PC-3 (cell line): ENCODE measurements at regions not wholly inside any gene's neighbourhood (a gene's known extent, or its start where the extent isn't known, plus 50 kb on each side); places are given as distances from the start of the nearest gene placed in this dataset.

Experiments
- ATAC-seq: fragments of 200-7000 bp; cut with Tn5 transposase; 2 replicates; pipeline ENCODE4 v1.9.1; 2020; ENCODE audit warnings: mild to moderate bottlenecking, moderate library complexity
- BruUV-seq: library from RNA; stranded (reverse); fragments of 400-500 nt; replicated peaks from 2 replicates; lab custom pipeline; 2021; lab: Mats Ljungman, UMichigan
- CTCF ChIA-PET: fragments of 300-600 bp; sonication (Branson Sonifier 250); formaldehyde crosslinking; loops from one replicate; lab custom pipeline; 2022; ENCODE audit warnings: antibody characterized with exemption; lab: Charles Lee
- POLR2A ChIA-PET: fragments of 300-600 bp; sonication (Branson Sonifier 250); formaldehyde crosslinking; loops from one replicate; lab custom pipeline; 2022; ENCODE audit warnings: antibody characterized with exemption; ENCODE audit not compliant: unreplicated experiment; lab: Charles Lee
- DNase-seq: peaks from one replicate; pipeline ENCODE4 v3.0.0-alpha.2; 2015
- H2AFZ ChIP-seq: fragments of 300-600 bp; sonication (generic); 2 replicates; pipeline ENCODE4 v1.6.0; 2016; ENCODE audit warnings: antibody characterized with exemption, low read length
- H3F3A ChIP-seq: fragments of 300-600 bp; sonication (generic); one replicate; pipeline ENCODE4 v1.6.0; 2017; ENCODE audit warnings: antibody characterized with exemption, low read length, control low read depth, mild to moderate bottlenecking; ENCODE audit not compliant: unreplicated experiment
- H3K27ac ChIP-seq: fragments of 300-600 bp; sonication (generic); 2 replicates; pipeline ENCODE4 v1.5.1; 2016; ENCODE audit warnings: mild to moderate bottlenecking, low read length
- H3K27me3 ChIP-seq: fragments of 300-600 bp; sonication (generic); 2 replicates; pipeline ENCODE4 v1.6.1; 2016; ENCODE audit warnings: low read length, mixed read lengths
- H3K36me3 ChIP-seq: fragments of 300-600 bp; sonication (generic); 2 replicates; pipeline ENCODE4 v1.6.1; 2016; ENCODE audit warnings: low read depth, mixed run types, low read length, mixed read lengths
- H3K4me1 ChIP-seq: fragments of 300-600 bp; sonication (generic); 2 replicates; pipeline ENCODE4 v1.5.1; 2016; ENCODE audit warnings: low read length; ENCODE audit not compliant: insufficient read depth
- H3K4me2 ChIP-seq: fragments of 300-600 bp; sonication (generic); 2 replicates; pipeline ENCODE4 v1.6.0; 2016; ENCODE audit warnings: low read length
- H3K4me3 ChIP-seq: fragments of 300-600 bp; sonication (generic); 2 replicates; pipeline ENCODE4 v1.5.1; 2016; ENCODE audit warnings: mild to moderate bottlenecking, low read length, mixed read lengths
- H3K79me2 ChIP-seq: fragments of 300-600 bp; sonication (generic); 2 replicates; pipeline ENCODE4 v1.6.1; 2017; ENCODE audit warnings: low read length, mixed read lengths
- H3K9ac ChIP-seq: fragments of 300-600 bp; sonication (generic); 2 replicates; pipeline ENCODE4 v1.6.0; 2016; ENCODE audit warnings: mild to moderate bottlenecking, low read length
- H3K9me2 ChIP-seq: fragments of 300-600 bp; sonication (generic); replicated peaks from 2 replicates; pipeline ENCODE4 v1.6.1; 2016; ENCODE audit warnings: mixed run types, low read length, mixed read lengths
- H3K9me3 ChIP-seq: fragments of 300-600 bp; sonication (generic); 2 replicates; pipeline ENCODE4 v1.6.1; 2016; ENCODE audit warnings: low read length, mixed read lengths
- H4K20me1 ChIP-seq: fragments of 300-600 bp; sonication (generic); 2 replicates; pipeline ENCODE4 v1.6.1; 2016; ENCODE audit warnings: low read length, mixed read lengths
- CTCF ChIP-seq: fragments of 300-600 bp; sonication (generic); conservative IDR thresholded peaks from 2 replicates; pipeline ENCODE4 v1.5.1; 2017; ENCODE audit warnings: antibody characterized with exemption, low read depth, mild to moderate bottlenecking, low read length
- EZH2 ChIP-seq: fragments of 300-600 bp; sonication (generic); IDR thresholded peaks from one replicate; pipeline ENCODE4 v1.6.1; 2017; ENCODE audit warnings: antibody characterized with exemption, mild to moderate bottlenecking, low read length; ENCODE audit not compliant: unreplicated experiment
- EZH2phosphoT487 ChIP-seq: fragments of 300-600 bp; sonication (generic); IDR thresholded peaks from 2 replicates; pipeline ENCODE4 v1.6.1; 2018; ENCODE audit warnings: mild to moderate bottlenecking, antibody characterized with exemption, low read length, borderline replicate concordance
- intact Hi-C: fragments of 100-400 bp; cut with micrococcal nuclease; formaldehyde crosslinking; loops from 2 replicates; pipeline ENCODE4 v1.9.0; 2023

- H3K4me3 ChIP-seq = no peak overlapping the region
- ChIA-PET CTCF (no interaction called here), POLR2A (no interaction called here)
- no peaks in the 10 kb centered on the region for H3K9me3 ChIP-seq
- no peaks in the 10 kb centered on the region for H4K20me1 ChIP-seq
- H3K36me3 ChIP-seq = no peaks in the 10 kb centered on the region
- no TSS peak for BruUV-seq
- intact Hi-C loops = no loop called here
- ATAC-seq (no peak), DNase-seq (no peak)
- no peaks in the 10 kb centered on the region for H3K79me2 ChIP-seq
- no peak overlapping the region for H2AFZ ChIP-seq
- H3K4me2 ChIP-seq = no peak overlapping the region
- H3K4me1 ChIP-seq = peaks cover 7% of the 10 kb centered on the region; the same call in 1 of the 2 replicates
- no peak overlapping the region for H3K9ac ChIP-seq
- TF ChIP-seq EZH2 (no peak), CTCF (no peak), EZH2phosphoT487 (no peak)
- H3K9me2 ChIP-seq = no peaks in the 10 kb centered on the region
- no peaks in the 10 kb centered on the region for H3F3A ChIP-seq
- H3K27me3 ChIP-seq = peaks cover 16% of the 10 kb centered on the region
- H3K27ac ChIP-seq = no peak overlapping the region
These were observed 80.4 kb upstream of the SLCO4A1 start for GRCh38 chr20:62561948-62562347.

- H3K9me3 ChIP-seq = no peaks in the 10 kb centered on the region
- H2AFZ ChIP-seq = no peak overlapping the region
- no TSS peak for BruUV-seq
- intact Hi-C loops = no loop called here
- no peak overlapping the region for H3K4me3 ChIP-seq
- TF ChIP-seq EZH2phosphoT487 (no peak), CTCF (no peak), EZH2 (no peak)
- no peak overlapping the region for H3K9ac ChIP-seq
- no peak for DNase-seq
- no peaks in the 10 kb centered on the region for H3K36me3 ChIP-seq
- H3K9me2 ChIP-seq = no peaks in the 10 kb centered on the region
- CTCF ChIA-PET = no interaction called here
- no peak overlapping the region for H3K4me2 ChIP-seq
- POLR2A ChIA-PET = no interaction called here
- H3K27me3 ChIP-seq = peaks cover 16% of the 10 kb centered on the region
- no peaks in the 10 kb centered on the region for H3F3A ChIP-seq
- H3K27ac ChIP-seq = no peak overlapping the region
- no peaks in the 10 kb centered on the region for H4K20me1 ChIP-seq
- no peak for ATAC-seq
- no peaks in the 10 kb centered on the region for H3K4me1 ChIP-seq
- H3K79me2 ChIP-seq = no peaks in the 10 kb centered on the region
These were observed 79.5 kb upstream of the SLCO4A1 start for GRCh38 chr20:62562831-62563230.

GRCh38 chr20:62563561-62563960 lies 78.7 kb upstream of the SLCO4A1 start:
- DNase-seq (no peak), ATAC-seq (no peak)
- H3K27ac ChIP-seq = no peak overlapping the region
- ChIA-PET POLR2A (no interaction called here), CTCF (no interaction called here)
- H3K79me2 ChIP-seq = no peaks in the 10 kb centered on the region
- no peak overlapping the region for H3K9ac ChIP-seq
- no TSS peak for BruUV-seq
- no peaks in the 10 kb centered on the region for H3K4me1 ChIP-seq
- TF ChIP-seq CTCF (no peak), EZH2 (no peak), EZH2phosphoT487 (no peak)
- H3K4me3 ChIP-seq = no peak overlapping the region
- intact Hi-C loops = no loop called here
- no peak overlapping the region for H3K4me2 ChIP-seq
- H2AFZ ChIP-seq = no peak overlapping the region
- H4K20me1 ChIP-seq = no peaks in the 10 kb centered on the region
- peaks cover 16% of the 10 kb centered on the region for H3K27me3 ChIP-seq
- no peaks in the 10 kb centered on the region for H3K9me2 ChIP-seq
- H3F3A ChIP-seq = no peaks in the 10 kb centered on the region
- H3K9me3 ChIP-seq = no peaks in the 10 kb centered on the region
- H3K36me3 ChIP-seq = no peaks in the 10 kb centered on the region
